Retinal pigment epithelial cell (primary cell): ENCODE measurements at regions not wholly inside any gene's neighbourhood (a gene's known extent, or its start where the extent isn't known, plus 50 kb on each side); places are given as distances from the start of the nearest gene placed in this dataset.

Experiments used
- DNase-seq: peaks from one replicate; pipeline ENCODE4 v3.0.0-alpha.2; 2010; ENCODE audit warnings: low read depth
- H3K4me3 ChIP-seq: 2 replicates; pipeline ENCODE4 v1.5.1; 2011; ENCODE audit warnings: mild to moderate bottlenecking, low read length, control low read depth, moderate library complexity
- TF ChIP-seq, protein P1 (sequence below): conservative IDR thresholded peaks from 2 replicates; pipeline ENCODE4 v1.5.1; 2011; ENCODE audit warnings: low read depth, low read length, control low read depth, inconsistent platforms

GRCh38 chr12:58570411-58570810 is 349.9 kb downstream of the LRIG3 start:
- TF ChIP-seq, protein P1, sequence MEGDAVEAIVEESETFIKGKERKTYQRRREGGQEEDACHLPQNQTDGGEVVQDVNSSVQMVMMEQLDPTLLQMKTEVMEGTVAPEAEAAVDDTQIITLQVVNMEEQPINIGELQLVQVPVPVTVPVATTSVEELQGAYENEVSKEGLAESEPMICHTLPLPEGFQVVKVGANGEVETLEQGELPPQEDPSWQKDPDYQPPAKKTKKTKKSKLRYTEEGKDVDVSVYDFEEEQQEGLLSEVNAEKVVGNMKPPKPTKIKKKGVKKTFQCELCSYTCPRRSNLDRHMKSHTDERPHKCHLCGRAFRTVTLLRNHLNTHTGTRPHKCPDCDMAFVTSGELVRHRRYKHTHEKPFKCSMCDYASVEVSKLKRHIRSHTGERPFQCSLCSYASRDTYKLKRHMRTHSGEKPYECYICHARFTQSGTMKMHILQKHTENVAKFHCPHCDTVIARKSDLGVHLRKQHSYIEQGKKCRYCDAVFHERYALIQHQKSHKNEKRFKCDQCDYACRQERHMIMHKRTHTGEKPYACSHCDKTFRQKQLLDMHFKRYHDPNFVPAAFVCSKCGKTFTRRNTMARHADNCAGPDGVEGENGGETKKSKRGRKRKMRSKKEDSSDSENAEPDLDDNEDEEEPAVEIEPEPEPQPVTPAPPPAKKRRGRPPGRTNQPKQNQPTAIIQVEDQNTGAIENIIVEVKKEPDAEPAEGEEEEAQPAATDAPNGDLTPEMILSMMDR, result no peak
- H3K4me3 ChIP-seq, result no peak overlapping the region
- no peak for DNase-seq

DNA sequence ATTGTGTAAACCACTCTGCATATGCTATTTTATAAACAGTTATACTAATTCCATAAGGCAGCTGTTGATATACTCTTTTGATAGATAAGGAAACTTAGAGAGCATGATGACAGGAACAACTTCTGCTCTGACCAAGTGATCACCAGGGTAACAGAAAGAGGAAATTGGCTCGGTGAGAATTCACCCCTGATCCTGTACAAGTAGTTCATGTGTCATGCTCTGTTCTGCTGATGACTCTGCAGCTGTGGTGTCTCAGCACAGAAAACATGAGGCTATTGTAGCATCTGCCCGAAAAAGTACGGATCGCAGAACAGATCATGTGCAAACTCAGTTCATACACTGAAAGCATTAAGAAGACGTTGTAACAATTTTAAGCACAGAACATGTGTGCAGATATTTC is 345.0 kb downstream of the LRIG3 start:
- DNase-seq, result no peak
- TF ChIP-seq, protein P1, result no peak
- no peak overlapping the region for H3K4me3 ChIP-seq

DNA sequence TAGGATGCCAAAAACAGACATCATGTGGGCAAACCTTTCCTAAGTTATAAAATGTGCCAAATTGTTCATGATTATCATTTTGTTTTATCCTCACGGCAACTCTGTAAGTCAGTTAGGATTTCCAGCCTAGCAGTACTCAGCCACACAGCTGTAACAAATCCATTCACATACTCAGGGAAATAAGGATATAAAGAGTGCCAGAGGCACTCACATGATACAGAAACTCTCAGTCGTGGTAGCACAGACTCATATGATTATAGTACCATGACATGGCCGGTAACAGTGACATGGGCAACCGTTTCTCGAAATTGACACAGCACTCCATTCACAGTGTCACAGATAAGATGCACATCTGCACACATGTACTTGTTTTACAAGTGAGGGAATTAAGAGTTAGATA is 344.2 kb downstream of the LRIG3 start:
- DNase-seq, result no peak
- TF ChIP-seq, protein P1, result no peak

GRCh38 chr12:58576916-58577315 is 343.4 kb downstream of the LRIG3 start:
- TF ChIP-seq, protein P1, result no peak
- no peak overlapping the region for H3K4me3 ChIP-seq
- DNase-seq, result no peak

More for the DNA sequence above, 344.2 kb downstream of the LRIG3 start:
- H3K4me3 ChIP-seq, result no peak overlapping the region

DNA sequence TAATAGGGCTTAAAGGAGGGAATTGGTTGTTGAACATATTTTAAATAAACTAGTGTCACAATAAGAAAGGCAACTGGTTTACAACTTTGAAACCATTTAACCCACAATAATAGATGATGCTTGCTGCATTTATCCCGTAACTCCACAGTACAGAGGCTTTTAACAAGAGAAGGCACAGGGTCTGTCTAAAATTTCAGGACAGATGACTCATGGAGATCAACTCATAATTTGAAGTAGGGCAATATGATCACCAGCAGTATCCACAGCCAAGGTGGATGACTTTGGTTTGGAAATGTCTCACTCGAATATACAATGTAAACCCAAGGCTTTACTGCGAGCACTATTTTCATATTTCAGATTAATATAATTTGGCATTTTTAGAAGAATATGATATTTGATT is 340.2 kb downstream of the LRIG3 start:
- DNase-seq, result no peak
- no peak overlapping the region for H3K4me3 ChIP-seq
- TF ChIP-seq, protein P1, result no peak

- DNase-seq, result no peak
- H3K4me3 ChIP-seq, result no peak overlapping the region
- TF ChIP-seq, protein P1, result no peak
Observed at GRCh38 chr12:58583529-58583928, 336.8 kb downstream of the LRIG3 start.

- H3K4me3 ChIP-seq, result no peak overlapping the region
- TF ChIP-seq, protein P1, result no peak
- no peak for DNase-seq
Observed at GRCh38 chr12:58583940-58584339, 336.4 kb downstream of the LRIG3 start.
